Right kidney (tissue), 1 donor: ENCODE measurements at regions not wholly inside any gene's neighbourhood (a gene's known extent, or its start where the extent isn't known, plus 50 kb on each side); places are given as distances from the start of the nearest gene placed in this dataset.
"Not testable (repeated sequence)": the region's sequence is repeated elsewhere in the genome, so short reads cannot be mapped to it uniquely, and the experiment has no call there.

Experiments
- DNase-seq: peaks from one replicate; pipeline ENCODE4 v3.0.0-alpha.2; 2016

DNA sequence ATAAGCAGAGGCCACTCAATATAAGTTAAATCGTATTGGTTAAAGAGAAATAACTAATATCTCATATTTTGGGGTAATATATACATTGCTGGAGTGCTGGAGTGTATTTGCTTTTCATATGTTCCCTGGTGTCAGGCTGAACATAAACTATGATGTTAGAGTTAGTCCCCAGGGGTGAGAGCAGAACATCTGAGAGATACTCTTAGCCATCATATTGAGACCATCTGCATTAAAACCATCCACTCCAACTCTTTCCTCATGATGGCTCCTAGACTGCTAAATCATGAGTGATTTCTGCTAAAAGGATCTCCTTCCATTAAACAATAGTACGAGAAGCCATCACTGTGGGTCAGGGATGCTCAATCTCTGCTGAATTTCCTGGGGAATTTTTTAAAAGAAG, 436.2 kb downstream of the DTWD2 start:
- no peak for DNase-seq

DNA sequence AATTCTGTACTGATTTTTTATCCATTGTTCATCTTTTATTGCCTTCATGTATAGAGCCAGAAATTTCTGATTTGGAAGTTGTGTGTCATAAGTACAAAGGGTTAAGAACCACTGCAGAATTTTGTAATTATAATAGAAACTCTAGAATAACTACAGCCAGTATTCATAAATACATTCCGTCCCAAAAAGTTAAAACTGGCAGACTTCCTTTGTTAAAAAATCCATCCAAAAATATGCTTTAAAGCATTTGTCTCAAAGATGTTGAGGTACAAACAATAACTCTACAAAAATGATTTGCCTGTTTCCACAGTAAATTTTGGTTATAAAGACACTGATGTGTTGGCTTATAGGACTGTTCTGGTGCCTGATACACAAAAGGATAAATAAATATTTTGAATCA, 436.6 kb downstream of the DTWD2 start:
- no peak for DNase-seq

DNA sequence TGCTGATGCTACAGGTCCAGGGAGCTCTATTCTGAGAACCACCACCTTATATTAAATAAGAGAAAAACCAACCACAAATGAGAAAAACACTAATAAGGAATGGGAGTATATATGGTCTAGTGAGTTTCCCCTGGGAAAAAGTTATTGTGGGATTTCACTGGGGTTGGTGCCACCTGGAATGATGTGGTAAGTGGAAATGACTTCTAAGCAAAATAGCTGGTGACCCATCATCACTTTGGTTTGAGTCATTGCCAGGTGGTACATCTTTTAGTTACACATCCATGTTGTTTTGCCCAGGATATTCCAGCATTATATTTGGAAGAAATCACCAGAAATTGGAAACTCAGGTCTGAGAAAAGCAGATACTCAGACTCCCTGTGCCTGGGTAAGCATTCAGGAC, 437.3 kb downstream of the DTWD2 start:
- no peak for DNase-seq

DNA sequence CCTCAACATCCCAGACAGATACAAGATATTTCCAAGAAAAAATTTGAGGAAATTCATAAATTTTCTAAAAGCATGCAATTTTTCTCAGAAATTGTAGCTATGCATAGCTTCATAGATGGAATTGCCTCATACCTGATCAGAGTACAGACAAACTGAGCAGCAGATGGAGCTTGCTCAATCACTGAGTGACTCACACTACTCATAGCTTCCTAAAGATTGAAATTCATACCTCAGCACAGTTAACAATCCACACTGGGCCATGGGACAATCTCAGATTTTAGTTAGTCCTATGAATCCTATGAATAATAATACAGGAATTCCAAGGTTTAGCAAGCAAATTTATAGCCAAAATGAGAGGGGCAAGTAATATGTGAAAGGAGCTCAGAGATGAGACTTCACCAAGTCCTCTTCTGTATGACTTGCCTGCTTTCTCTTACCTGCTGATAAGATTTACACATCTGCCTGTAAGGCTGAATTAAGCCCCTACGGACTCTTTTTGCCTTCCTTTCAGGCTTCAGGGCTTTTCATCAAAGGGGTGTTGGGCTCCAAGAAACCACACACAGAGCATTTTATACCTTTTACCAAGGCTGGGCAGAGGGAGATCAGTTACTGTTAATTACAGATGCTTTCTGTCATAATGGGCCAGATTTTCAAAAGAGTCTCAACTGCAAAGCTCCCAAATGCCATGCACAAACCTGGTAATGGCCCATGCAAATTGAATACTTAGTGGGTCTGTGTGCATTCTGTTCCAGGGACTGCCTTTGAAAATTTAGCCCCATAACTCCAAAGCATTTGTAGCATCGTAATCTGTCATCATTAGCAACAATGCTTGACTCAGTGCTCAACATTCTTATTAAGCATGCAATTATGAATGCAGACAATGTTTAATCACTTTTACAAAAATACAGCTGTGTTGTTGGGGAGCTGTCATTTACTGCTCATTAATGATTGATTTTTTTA, 439.3 kb downstream of the DTWD2 start:
- no peak for DNase-seq

- no peak for DNase-seq
These were observed 442.9 kb downstream of the DTWD2 start for GRCh38 chr5:118545470-118545869.

GRCh38 chr5:118544887-118545449, 443.4 kb downstream of the DTWD2 start:
- DNase-seq, result no peak

GRCh38 chr5:118533923-118534322, 454.4 kb downstream of the DTWD2 start:
- DNase-seq, result no peak

DNA sequence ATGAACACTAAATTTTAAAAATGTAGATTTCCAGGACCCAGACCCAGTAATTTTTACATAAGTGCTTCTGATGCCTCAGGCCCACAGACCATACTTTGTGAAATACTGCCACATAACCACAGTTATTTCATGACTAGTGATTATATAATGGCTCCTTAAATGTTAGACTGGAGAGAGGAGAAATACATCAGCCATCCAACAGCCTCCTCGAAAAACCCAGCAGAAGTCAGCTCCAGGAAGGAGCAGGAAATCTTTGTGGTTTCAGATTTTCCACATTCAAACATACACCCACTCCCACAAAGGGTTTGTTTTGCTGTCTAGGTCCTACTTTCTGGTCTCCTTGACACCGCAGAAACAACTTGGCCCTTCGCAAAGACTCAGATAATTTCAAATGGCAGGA, 455.2 kb downstream of the DTWD2 start:
- no peak for DNase-seq

DNA sequence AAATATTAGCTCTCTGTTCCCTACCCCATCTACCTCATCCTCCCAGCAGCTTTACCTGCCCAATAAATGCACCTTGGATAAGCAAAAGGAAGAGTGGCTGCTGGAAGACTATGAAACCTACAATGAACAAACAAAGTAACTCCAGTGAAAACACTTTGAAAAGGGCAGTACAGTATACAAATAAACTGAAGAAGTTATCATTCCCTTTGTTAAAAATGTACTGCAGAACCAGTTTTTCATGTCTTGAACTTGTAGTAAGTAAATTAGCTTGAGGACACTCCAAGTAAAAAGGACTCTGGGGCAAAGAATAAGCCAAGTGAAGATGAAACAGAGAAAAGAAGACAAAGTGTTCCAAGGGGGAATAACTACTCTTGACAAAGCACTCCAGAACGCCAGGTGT, 457.1 kb downstream of the DTWD2 start:
- no peak for DNase-seq

GRCh38 chr5:118529361-118530144, 458.8 kb downstream of the DTWD2 start:
- no peak for DNase-seq

GRCh38 chr5:118522626-118523025, 465.7 kb downstream of the DTWD2 start:
- no peak for DNase-seq

- no peak for DNase-seq
These were observed 467.5 kb downstream of the DTWD2 start for GRCh38 chr5:118520771-118521415.

DNA sequence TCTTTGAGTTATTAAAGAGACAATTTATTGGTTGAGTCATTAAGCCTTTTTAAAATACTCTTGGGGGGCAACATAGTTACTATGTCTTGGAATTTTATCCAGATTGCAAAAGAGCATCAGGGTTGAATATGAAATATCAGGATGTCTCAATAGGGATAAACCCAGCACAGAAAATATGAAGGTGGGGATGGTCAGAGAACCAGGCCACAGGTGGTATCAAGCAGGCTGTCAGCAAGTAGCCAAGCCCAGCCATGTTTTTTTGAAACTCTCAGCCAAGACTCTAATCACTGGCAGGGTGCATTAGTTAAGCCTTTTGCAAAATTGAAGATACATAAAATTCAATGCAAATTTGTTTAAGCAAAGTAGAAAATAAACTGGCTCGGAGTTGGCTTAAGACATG, 468.9 kb downstream of the DTWD2 start:
- no peak for DNase-seq

- no peak for DNase-seq
These were observed 469.6 kb downstream of the DTWD2 start for GRCh38 chr5:118518720-118519119.

- no peak for DNase-seq
These were observed 476.5 kb downstream of the DTWD2 start for GRCh38 chr5:118511846-118512245.

GRCh38 chr5:118506217-118506852, 482.0 kb downstream of the DTWD2 start:
- DNase-seq, result no peak

DNA sequence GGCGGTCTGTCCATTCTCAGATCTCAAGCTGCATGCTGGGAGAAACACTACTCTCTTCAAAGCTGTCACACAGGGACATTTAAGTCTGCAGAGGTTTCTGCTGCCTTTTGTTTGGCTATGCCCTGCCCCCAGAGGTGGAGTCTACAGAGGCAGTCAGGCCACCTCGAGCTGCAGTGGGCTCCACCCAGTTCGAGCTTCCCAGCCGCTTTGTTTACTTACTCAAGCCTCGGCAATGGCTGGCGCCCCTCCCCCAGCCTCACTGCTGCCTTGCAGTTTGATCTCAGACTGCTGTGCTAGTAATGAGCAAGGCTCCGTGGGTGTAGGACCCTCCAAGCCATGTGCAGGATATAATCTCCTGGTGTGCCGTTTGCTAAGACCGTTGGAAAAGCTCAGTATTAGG, 486.1 kb downstream of the DTWD2 start:
- not testable (repeated sequence) for DNase-seq

DNA sequence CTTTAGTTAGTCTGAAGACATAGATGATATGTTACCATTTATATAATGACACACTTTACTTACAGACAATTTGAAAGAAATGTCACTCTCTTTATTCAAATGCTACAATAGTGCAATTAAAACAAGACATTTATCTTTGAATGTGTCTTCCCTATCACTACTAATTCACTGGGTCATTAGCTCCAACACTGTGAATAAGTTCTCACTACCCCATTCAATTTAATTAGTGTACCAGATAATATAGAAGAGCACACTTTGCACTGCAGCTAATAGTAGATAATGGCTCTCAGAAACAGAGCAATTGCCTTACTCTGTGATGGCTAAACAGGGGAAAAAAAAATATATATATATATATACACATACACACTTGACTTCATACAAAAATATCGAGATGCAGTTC, 497.0 kb downstream of the DTWD2 start:
- no peak for DNase-seq

- DNase-seq, result no peak
These were observed 501.6 kb downstream of the DTWD2 start for GRCh38 chr5:118486647-118487225.

DNA sequence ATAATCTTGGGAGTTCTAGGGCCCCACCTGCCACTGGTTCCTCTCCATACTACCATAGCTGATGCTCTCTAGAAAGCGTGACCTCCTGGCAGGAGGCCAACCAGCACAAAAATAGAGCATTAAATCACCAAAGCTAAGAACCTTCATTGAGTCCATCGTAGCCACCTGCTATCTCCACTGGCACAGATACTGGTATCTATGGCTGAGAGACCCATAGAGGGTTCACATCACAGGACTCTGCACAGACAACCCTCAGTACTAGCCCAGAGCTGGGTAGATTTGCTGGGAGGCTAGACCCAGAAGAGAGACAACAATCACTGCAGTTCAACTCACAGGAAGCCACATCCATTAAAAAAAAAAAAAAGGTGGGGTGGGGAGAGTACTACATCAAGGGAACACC, 509.1 kb downstream of the DTWD2 start:
- no peak for DNase-seq

DNA sequence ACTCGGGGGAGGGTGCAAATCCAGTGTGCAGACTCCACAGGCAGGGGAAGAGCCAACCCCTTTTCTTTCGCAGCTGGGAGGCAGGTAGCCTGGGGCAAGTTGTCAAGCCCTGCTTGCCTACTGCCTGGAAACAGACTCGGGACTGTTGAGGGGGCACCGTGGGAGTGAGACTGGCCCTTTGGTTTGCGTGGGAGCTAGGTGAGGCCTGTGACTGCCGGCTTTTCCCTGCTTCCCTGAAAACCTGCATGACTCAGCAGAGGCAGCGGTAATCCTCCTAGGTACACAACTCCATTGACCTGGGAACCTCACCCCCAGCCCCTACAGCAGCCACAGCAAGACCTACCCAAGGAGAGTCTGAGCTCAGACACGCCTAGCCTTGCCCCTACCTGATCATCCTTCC, 509.5 kb downstream of the DTWD2 start:
- no peak for DNase-seq

DNA sequence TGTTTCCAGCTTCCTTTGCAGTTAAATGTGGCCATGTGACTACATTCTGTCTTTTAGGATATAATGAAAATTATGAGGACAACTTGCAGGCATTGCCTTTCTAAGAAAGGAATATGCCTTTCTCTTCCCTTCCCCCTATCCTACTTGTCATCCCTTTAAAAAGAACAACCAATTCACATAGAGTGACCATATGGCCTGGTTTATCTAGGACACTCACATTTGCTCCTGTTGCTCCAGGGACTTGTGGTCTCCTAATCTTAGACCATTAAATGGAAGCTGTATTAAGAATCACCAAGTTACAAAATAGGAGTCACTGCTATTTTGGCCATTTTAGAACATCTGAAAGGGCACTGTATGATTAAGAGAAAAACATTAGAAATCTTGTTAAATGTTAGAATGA, 520.3 kb downstream of the DTWD2 start:
- no peak for DNase-seq
